ENCODE measurements at regions not wholly inside any gene's neighbourhood (a gene's known extent, or its start where the extent isn't known, plus 50 kb on each side); places are given as distances from the start of the nearest gene placed in this dataset.

DNA sequence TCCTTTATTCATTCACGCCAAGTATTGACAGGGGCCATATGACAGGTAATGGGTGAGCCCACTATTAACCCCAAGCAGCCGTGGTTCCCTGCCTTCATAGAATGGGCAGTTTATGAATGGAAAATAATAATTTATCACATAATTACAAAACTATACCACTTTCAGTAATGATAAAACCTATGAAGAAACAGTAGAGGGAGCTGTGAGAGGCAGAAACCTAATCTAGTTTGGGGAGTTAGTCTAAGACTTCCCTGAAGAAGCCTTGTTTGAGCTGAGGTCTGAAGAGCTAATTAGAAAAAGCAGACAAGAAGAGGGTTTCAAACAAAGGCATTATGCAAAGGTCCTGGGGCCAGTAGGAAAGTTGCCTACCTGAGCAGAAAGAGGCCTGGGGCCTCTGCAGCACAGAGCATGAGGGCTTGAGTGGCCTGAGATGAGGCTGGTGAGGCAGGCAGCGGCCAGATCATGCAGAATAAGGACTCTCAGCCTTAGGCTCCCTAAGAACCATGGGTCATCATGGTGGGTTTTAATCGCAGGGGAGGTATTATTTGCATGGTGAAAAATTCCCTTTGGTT is 142.8 kb downstream of the ATG4C start:
- DNase-seq: no peak
- TF ChIP-seq, protein P1, sequence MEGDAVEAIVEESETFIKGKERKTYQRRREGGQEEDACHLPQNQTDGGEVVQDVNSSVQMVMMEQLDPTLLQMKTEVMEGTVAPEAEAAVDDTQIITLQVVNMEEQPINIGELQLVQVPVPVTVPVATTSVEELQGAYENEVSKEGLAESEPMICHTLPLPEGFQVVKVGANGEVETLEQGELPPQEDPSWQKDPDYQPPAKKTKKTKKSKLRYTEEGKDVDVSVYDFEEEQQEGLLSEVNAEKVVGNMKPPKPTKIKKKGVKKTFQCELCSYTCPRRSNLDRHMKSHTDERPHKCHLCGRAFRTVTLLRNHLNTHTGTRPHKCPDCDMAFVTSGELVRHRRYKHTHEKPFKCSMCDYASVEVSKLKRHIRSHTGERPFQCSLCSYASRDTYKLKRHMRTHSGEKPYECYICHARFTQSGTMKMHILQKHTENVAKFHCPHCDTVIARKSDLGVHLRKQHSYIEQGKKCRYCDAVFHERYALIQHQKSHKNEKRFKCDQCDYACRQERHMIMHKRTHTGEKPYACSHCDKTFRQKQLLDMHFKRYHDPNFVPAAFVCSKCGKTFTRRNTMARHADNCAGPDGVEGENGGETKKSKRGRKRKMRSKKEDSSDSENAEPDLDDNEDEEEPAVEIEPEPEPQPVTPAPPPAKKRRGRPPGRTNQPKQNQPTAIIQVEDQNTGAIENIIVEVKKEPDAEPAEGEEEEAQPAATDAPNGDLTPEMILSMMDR (IDR thresholded peaks at IDR 0.05): no peak
- TF ChIP-seq POLR2A (IDR thresholded peaks at IDR 0.05): no peak
- H3K4me3 ChIP-seq: no peak overlapping the region
- no peaks in the 10 kb centered on the region for H3K4me1 ChIP-seq
- intact Hi-C loops (cut with DNase I; ENCODE audit: low total_unique reads): no loop called here
- H3K27me3 ChIP-seq: no peaks in the 10 kb centered on the region
- H3K36me3 ChIP-seq (ENCODE audit: low read depth, missing control alignments): no peaks in the 10 kb centered on the region
- H3K27ac ChIP-seq: no peak overlapping the region
- WGBS, 2 donors: 87 to 89% methylated on average over 4 of the region's 4 CpGs
- no peaks in the 10 kb centered on the region for H3K9me3 ChIP-seq

GRCh38 chr1:62928885-62929284 is 145.0 kb downstream of the ATG4C start:
- WGBS, 2 donors: 90% methylated on average over 4 of the region's 4 CpGs
- Histone ChIP-seq H3K4me1 (no peaks in the 10 kb centered on the region), H3K9me3 (no peaks in the 10 kb centered on the region), H3K36me3 (ENCODE audit: low read depth, missing control alignments) (no peaks in the 10 kb centered on the region), H3K27me3 (no peaks in the 10 kb centered on the region), H3K27ac (no peak overlapping the region), H3K4me3 (no peak overlapping the region)
- TF ChIP-seq POLR2A (IDR thresholded peaks at IDR 0.05): no peak
- TF ChIP-seq, protein P1 (IDR thresholded peaks at IDR 0.05): no peak
- intact Hi-C loops (cut with DNase I; ENCODE audit: low total_unique reads): no loop called here
- no peak for DNase-seq

GRCh38 chr1:62937634-62938296 is 153.8 kb downstream of the ATG4C start:
- no peaks in the 10 kb centered on the region for H3K9me3 ChIP-seq
- no peaks in the 10 kb centered on the region for H3K4me1 ChIP-seq
- TF ChIP-seq POLR2A (IDR thresholded peaks at IDR 0.05): no peak
- TF ChIP-seq, protein P1 (IDR thresholded peaks at IDR 0.05): no peak
- H3K27me3 ChIP-seq: no peaks in the 10 kb centered on the region
- no peak for DNase-seq
- intact Hi-C loops (cut with DNase I; ENCODE audit: low total_unique reads): no loop called here
- no peaks in the 10 kb centered on the region for H3K36me3 ChIP-seq (ENCODE audit: low read depth, missing control alignments)
- no peak overlapping the region for H3K27ac ChIP-seq
- H3K4me3 ChIP-seq: no peak overlapping the region
- 87 to 89% methylated on average over 6 of the region's 6 CpGs for WGBS, 2 donors

DNA sequence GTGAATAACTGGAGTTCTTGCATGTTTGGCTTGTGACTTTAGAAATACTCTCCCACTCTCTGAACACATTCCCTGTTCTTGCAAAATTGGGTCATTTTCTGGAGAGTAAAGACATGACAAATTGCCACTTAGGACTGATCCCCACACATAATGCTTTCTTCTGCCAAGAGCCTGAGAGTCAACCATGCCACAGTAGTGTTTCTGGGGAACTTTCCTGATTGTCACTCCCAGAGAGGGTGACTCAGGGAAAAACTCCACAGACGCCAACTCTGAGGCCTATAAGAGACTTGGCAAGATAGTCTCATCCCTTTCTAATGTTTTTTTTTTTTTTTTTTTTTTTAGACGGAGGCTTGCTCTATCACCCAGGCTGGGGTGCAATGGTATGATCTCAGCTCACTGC is 157.8 kb downstream of the ATG4C start:
- TF ChIP-seq, protein P1 (IDR thresholded peaks at IDR 0.05): no peak
- no peak for TF ChIP-seq POLR2A (IDR thresholded peaks at IDR 0.05)
- no peak overlapping the region for H3K27ac ChIP-seq
- no peak for DNase-seq
- no peak overlapping the region for H3K4me3 ChIP-seq
- H3K27me3 ChIP-seq: no peaks in the 10 kb centered on the region
- no peaks in the 10 kb centered on the region for H3K9me3 ChIP-seq
- H3K4me1 ChIP-seq: no peaks in the 10 kb centered on the region
- intact Hi-C loops (cut with DNase I; ENCODE audit: low total_unique reads): no loop called here
- H3K36me3 ChIP-seq (ENCODE audit: low read depth, missing control alignments): no peaks in the 10 kb centered on the region
- WGBS, 2 donors: 47 to 60% methylated on average over 2 of the region's 2 CpGs

GRCh38 chr1:62946511-62946910 is 162.6 kb downstream of the ATG4C start:
- Histone ChIP-seq H3K9me3 (no peaks in the 10 kb centered on the region), H3K4me1 (no peaks in the 10 kb centered on the region), H3K4me3 (no peak overlapping the region), H3K36me3 (ENCODE audit: low read depth, missing control alignments) (no peaks in the 10 kb centered on the region), H3K27me3 (no peaks in the 10 kb centered on the region), H3K27ac (no peak overlapping the region)
- 82 to 89% methylated on average over 5 of the region's 5 CpGs for WGBS, 2 donors
- TF ChIP-seq, protein P1 (IDR thresholded peaks at IDR 0.05): no peak
- no peak for TF ChIP-seq POLR2A (IDR thresholded peaks at IDR 0.05)
- no peak for DNase-seq
- intact Hi-C loops (cut with DNase I; ENCODE audit: low total_unique reads): no loop called here

All from testis (tissue), 2 donors.